GM18499 (cell line): ENCODE measurements at regions not wholly inside any gene's neighbourhood (a gene's known extent, or its start where the extent isn't known, plus 50 kb on each side); places are given as distances from the start of the nearest gene placed in this dataset.

ENCODE experiments used
- ATAC-seq: cut with Tn5 transposase; IDR thresholded peaks from one replicate; pipeline ENCODE4 v1.9.1; 2021; ENCODE audit warnings: moderate number of reproducible peaks; ENCODE audit not compliant: insufficient read depth, unreplicated experiment

DNA sequence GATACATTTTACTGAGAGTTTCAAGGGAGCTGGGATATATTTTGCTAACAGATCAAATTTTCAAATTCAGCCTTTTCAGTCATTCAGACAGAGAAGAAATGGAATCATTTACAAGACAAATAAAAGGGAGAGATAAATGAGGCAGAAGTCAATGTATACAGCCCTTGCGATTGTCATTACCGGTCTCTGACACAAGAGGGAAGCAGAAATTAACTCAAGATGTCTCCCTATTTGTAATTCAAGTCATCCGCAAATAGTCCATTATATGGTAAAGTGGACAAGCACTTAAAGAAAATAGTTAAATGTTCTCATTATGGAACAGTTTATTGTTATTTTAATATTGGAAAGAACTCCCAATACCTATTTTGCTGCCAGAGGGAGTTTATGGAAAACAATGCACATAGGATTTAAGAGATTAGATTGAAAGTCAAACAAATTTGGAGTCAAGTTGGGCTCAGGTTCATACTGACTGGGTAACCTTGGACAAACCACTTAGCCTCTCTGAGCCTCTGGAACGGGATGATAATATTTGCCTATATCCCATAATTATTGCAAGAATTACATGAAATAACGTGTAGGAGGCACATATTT, 89.3 kb upstream of the PRKCQ start:
- no peak for ATAC-seq

GRCh38 chr10:6667679-6668270, 87.7 kb upstream of the PRKCQ start:
- no peak for ATAC-seq

DNA sequence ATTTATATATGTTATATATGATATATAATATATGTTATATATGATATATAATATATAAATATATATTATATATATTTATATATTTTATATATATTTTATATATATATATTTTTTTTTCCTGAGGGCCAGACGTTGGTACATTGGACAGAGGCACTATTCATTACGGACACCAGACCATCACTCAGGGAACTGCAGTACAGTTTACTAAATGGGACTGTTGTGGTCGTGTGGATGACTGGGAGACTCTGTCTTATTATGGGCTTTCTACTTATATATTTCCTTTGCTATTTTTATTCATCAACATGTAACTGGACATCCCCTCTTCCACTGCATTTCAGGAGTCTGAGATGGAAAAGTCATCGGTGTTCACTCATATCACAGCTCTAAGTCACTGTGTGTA, 87.1 kb upstream of the PRKCQ start:
- ATAC-seq = no peak

GRCh38 chr10:6665847-6666246, 85.8 kb upstream of the PRKCQ start:
- ATAC-seq = no peak

- ATAC-seq = no peak
Observed at GRCh38 chr10:6660460-6660859, 80.4 kb upstream of the PRKCQ start.

GRCh38 chr10:6659451-6659850, 79.4 kb upstream of the PRKCQ start:
- ATAC-seq = no peak

GRCh38 chr10:6657669-6658068, 77.6 kb upstream of the PRKCQ start:
- no peak for ATAC-seq

GRCh38 chr10:6657196-6657595, 77.1 kb upstream of the PRKCQ start:
- ATAC-seq = no peak

DNA sequence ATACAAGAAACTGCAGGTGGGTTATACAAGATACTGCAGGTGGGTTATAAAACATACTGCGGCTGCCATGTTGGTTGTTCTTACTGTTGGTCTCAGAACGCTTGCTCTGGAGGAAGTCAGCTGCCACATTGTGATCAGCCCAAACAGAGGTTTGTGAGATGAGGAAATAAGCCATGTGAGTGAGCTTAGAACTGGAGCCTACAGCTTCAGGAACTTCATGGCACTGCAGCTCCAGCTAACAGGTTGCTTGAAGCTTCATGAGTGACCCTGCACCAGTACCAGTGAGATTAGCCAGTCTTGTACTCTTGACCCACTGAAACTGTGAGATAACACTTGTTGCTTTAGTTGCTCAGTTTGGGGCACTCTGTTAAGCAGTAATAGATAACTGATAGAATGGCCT, 74.5 kb upstream of the PRKCQ start:
- no peak for ATAC-seq

DNA sequence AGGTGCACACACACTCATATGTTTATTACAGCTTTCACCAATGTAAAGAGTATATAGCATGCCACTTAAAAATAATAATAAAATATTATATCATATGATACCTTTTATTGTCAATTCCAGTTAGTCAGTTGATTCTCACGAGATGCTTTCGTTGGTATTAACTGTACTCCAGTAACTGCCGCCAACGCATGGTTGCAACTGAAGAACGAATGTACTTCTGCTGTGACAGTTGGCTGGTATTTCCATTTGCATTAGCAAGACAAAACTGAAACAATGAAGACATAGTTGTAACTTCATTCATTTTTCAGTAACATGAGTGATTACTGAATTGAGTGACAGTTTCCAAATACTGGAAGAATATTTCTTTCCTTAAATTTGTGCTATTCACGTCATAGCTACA, 70.5 kb upstream of the PRKCQ start:
- no peak for ATAC-seq

- no peak for ATAC-seq
Observed at GRCh38 chr10:6649903-6650302, 69.8 kb upstream of the PRKCQ start.

- ATAC-seq = no peak
Observed at GRCh38 chr10:6648894-6649720, 69.0 kb upstream of the PRKCQ start.

- no peak for ATAC-seq
Observed at GRCh38 chr10:6647811-6648526, 67.9 kb upstream of the PRKCQ start.

GRCh38 chr10:6643962-6644361, 63.9 kb upstream of the PRKCQ start:
- no peak for ATAC-seq

DNA sequence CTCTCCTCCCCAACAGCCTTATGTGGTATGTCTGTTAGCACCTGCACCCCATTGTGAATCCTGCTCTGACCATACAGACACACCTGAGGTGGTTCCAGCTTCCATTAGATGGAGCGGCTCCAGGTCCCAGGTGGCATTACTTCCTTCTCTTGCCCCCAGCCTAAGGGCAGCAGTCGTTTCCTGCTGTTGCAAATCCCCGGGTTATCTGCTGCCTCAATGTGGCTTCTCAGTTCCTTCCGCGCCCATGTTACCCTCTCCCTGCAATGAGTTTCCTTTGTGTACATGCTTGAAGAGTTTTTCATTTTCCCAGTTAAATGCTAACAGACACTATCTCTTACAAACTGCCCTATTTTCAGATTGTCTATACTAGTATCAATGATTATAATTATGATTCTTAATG, 62.8 kb upstream of the PRKCQ start:
- no peak for ATAC-seq

DNA sequence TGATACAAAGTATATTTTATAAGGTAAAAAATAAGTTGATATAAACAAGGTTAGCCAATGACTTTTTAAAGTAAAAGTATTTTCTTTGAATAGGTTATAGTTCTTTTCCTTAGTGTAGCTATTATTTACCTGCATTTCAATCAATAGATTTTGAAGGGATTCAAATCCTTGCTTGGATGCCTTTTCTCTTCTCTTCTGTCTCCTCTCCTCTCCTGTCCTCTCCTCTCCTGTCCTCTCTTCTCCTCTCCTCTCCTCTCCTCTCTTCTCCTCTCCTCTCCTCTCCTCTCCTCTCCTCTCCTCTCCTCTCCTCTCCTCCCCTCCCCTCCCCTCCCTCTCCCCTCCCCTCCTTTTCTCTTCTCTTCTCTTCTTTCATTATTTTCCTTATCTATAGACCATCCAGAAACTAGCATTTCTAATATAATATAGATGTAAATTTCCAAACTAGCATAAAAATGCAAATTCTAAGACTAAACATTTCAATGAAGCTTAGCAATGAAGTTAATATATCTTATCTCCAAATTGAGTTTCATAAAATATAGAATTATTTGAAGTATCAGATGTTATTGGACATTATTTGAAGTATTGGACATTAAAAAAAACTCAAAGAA, 60.5 kb upstream of the PRKCQ start:
- no peak for ATAC-seq

- ATAC-seq = no peak
Observed at GRCh38 chr10:6637053-6637452, 57.0 kb upstream of the PRKCQ start.

DNA sequence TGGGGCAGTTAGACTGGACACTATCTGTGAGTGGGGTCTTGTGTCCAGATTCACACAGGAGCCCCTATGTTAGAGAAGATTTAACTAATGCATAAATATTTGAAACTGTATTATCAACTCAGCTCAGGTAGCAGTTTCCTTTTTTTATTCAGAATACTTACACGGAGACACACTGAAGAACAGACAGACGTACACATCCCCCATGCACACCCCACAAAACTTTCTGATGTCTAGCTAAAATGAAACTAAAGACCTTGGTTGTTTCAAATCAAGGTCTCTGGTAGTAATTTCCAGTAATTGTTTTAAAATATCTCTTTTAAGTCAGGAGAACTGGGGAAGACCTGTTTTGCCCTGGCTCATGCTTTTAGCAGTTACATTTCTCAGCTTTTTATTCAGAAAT, 55.7 kb upstream of the PRKCQ start:
- ATAC-seq = no peak
